Psoas muscle (tissue), 7 donors: ENCODE measurements at regions not wholly inside any gene's neighbourhood (a gene's known extent, or its start where the extent isn't known, plus 50 kb on each side); places are given as distances from the start of the nearest gene placed in this dataset.
A peak's percentile ranks its signal among the peaks of the same experiment; 100 is the strongest.

Source experiments
- ATAC-seq, 4 donors: fragments of 200-7000 bp; cut with Tn5 transposase; one replicate each; pipeline ENCODE4 v1.9.1; 2020; ENCODE audit warnings: moderate library complexity in 3 of 4, mild to moderate bottlenecking in 2 of 4
- DNase-seq, 2 donors: peaks; one replicate each; pipeline ENCODE4 v3.0.0-alpha.2; 2020
- H3K27ac ChIP-seq: fragments of 200-600 bp; one replicate; pipeline ENCODE4 v1.8.0; 2022
- H3K27me3 ChIP-seq, 3 donors: fragments of 200-600 bp in 1 of 3; one replicate each; pipeline versions ENCODE4 v1.6.1 to v1.8.0; 2013 to 2022; ENCODE audit warnings: low read length in 2 of 3, mild to moderate bottlenecking in 2 of 3, moderate library complexity in 1 of 3; ENCODE audit not compliant: insufficient read depth in 3 of 3
- H3K36me3 ChIP-seq, 2 donors: fragments of 200-600 bp in 1 of 2; one replicate each; pipeline versions ENCODE4 v1.6.1 to v1.8.0; 2013 to 2022; ENCODE audit warnings: low read depth in 1 of 2, mild to moderate bottlenecking in 1 of 2, moderate library complexity in 1 of 2; ENCODE audit not compliant: insufficient read depth in 1 of 2
- H3K4me1 ChIP-seq: fragments of 200-600 bp; one replicate; pipeline ENCODE4 v1.8.0; 2022
- H3K4me3 ChIP-seq: fragments of 200-600 bp; one replicate; pipeline ENCODE4 v1.8.0; 2022; ENCODE audit warnings: mild to moderate bottlenecking
- H3K9me3 ChIP-seq: fragments of 200-600 bp; one replicate; pipeline ENCODE4 v1.8.0; 2022
- CTCF ChIP-seq: fragments of 200-600 bp; IDR thresholded peaks from one replicate; pipeline ENCODE4 v1.8.0; 2022; ENCODE audit warnings: antibody characterized with exemption
- WGBS, 3 donors: extraction: QIAGEN DNeasy Blood & Tissue Kit; methylation state at CpG; one replicate each; pipeline versions ENCODE4 v1.1.6 to v1.1.7; 2013; 5-methylcytosine and 5-hydroxymethylcytosine counted together
- intact Hi-C, 2 donors: fragments of 100-400 bp; cut with DNase I; formaldehyde crosslinking; loops; one replicate each; pipeline versions ENCODE4 v1.11.0 to v1.14.2; 2022
- donor health status: healthy with polysubstance abuse.
- donor health status: DM: no; HTN: no; CAD: no; lungs with moderate emphysema.
- donor health status: Bipolar disorder and iron deficiency.
- donor health status: healthy.
- donor health status: DM: yes; HTN: yes; CAD: no.
- donor health status: DM: no; HTN: no; CAD: no.
- donor health status: DM: yes; HTN: yes; CAD: no.

- no peak for TF ChIP-seq CTCF
- no peak for DNase-seq
- H3K4me1 ChIP-seq, result no peaks in the 10 kb centered on the region
- H3K27me3 ChIP-seq, result peaks cover 0 to 2% (median 0%) of the 10 kb centered on the region in 3 donors
- H3K27ac ChIP-seq, result no peak overlapping the region
- H3K9me3 ChIP-seq, result no peaks in the 10 kb centered on the region
- intact Hi-C loops, result no loop called here
- WGBS, 3 donors, result 73 to 74% (median 74%) methylated on average over 7 of the region's 7 CpGs
- no peaks in the 10 kb centered on the region for H3K36me3 ChIP-seq
- no peak overlapping the region for H3K4me3 ChIP-seq
- ATAC-seq, result no peak
Measured at GRCh38 chr6:159400826-159401225, 231.6 kb downstream of the FNDC1 start.

- no peak overlapping the region for H3K4me3 ChIP-seq
- H3K36me3 ChIP-seq, result no peaks in the 10 kb centered on the region
- 13 to 26% (median 18%) methylated on average over 8 of the region's 8 CpGs for WGBS, 3 donors
- ATAC-seq (peak in 1 of 4 donors; percentile 46), DNase-seq (peak in 1 of 2 donors; percentile 80)
- TF ChIP-seq CTCF, result no peak
- H3K9me3 ChIP-seq, result no peaks in the 10 kb centered on the region
- peaks cover 0 to 2% (median 0%) of the 10 kb centered on the region in 3 donors for H3K27me3 ChIP-seq
- intact Hi-C loops, result no loop called here
- no peaks in the 10 kb centered on the region for H3K4me1 ChIP-seq
- H3K27ac ChIP-seq, result no peak overlapping the region
Measured at GRCh38 chr6:159399751-159400221, 230.6 kb downstream of the FNDC1 start.

- H3K4me1 ChIP-seq, result no peaks in the 10 kb centered on the region
- intact Hi-C loops, result no loop called here
- H3K27me3 ChIP-seq, result peaks cover 0 to 2% (median 0%) of the 10 kb centered on the region in 3 donors
- H3K9me3 ChIP-seq, result no peaks in the 10 kb centered on the region
- no peak overlapping the region for H3K4me3 ChIP-seq
- DNase-seq, result no peak
- WGBS, 3 donors, result 58 to 77% (median 61%) methylated on average over 2 of the region's 2 CpGs
- H3K27ac ChIP-seq, result no peak overlapping the region
- ATAC-seq, result no peak
- TF ChIP-seq CTCF, result no peak
- H3K36me3 ChIP-seq, result no peaks in the 10 kb centered on the region
Measured at GRCh38 chr6:159398633-159399032, 229.4 kb downstream of the FNDC1 start.

GRCh38 chr6:159397753-159398152 lies 228.6 kb downstream of the FNDC1 start:
- ATAC-seq, result no peak

More at GRCh38 chr6:159397753-159398152, 228.6 kb downstream of the FNDC1 start:
- H3K27ac ChIP-seq, result no peak overlapping the region
- H3K4me1 ChIP-seq, result no peaks in the 10 kb centered on the region
- intact Hi-C loops, result no loop called here
- no peak for DNase-seq
- no peak for TF ChIP-seq CTCF
- no peak overlapping the region for H3K4me3 ChIP-seq
- no peaks in the 10 kb centered on the region for H3K9me3 ChIP-seq
- no peaks in the 10 kb centered on the region for H3K36me3 ChIP-seq
- peaks cover 0 to 2% (median 0%) of the 10 kb centered on the region in 3 donors for H3K27me3 ChIP-seq
